Progenitor cell of endocrine pancreas (in vitro differentiated cells): ENCODE measurements at regions not wholly inside any gene's neighbourhood (a gene's known extent, or its start where the extent isn't known, plus 50 kb on each side); places are given as distances from the start of the nearest gene placed in this dataset.
"Not testable (repeated sequence)": the region's sequence is repeated elsewhere in the genome, so short reads cannot be mapped to it uniquely, and the experiment has no call there.

ENCODE experiments used
- DNase-seq: peaks from one replicate; pipeline ENCODE4 v3.0.0; 2021; ENCODE audit warnings: low spot score; ENCODE audit not compliant: unreplicated experiment
- H3K27ac Mint-ChIP-seq: 2 replicates; pipeline ENCODE4 v1.8.0; 2021; ENCODE audit warnings: mild to moderate bottlenecking, moderate library complexity, mixed read lengths
- H3K27me3 Mint-ChIP-seq: 2 replicates; pipeline ENCODE4 v1.8.0; 2021; ENCODE audit warnings: mixed read lengths
- H3K36me3 Mint-ChIP-seq: 2 replicates; pipeline ENCODE4 v1.8.0; 2022; ENCODE audit warnings: mixed read lengths; ENCODE audit not compliant: insufficient read depth
- H3K4me1 Mint-ChIP-seq: 2 replicates; pipeline ENCODE4 v1.8.0; 2021; ENCODE audit warnings: low read depth, mixed read lengths
- H3K4me3 Mint-ChIP-seq: 2 replicates; pipeline ENCODE4 v1.8.0; 2021; ENCODE audit warnings: low read depth, mild to moderate bottlenecking, moderate library complexity, mixed read lengths
- H3K9me3 Mint-ChIP-seq: 2 replicates; pipeline ENCODE4 v1.8.0; 2021; ENCODE audit warnings: low read depth, mixed read lengths
- CTCF ChIP-seq: fragments of 200-600 bp; sonication (generic); IDR thresholded peaks from one replicate; pipeline ENCODE4 v1.5.0; 2021; ENCODE audit warnings: antibody characterized with exemption, mild to moderate bottlenecking; ENCODE audit not compliant: unreplicated experiment

DNA sequence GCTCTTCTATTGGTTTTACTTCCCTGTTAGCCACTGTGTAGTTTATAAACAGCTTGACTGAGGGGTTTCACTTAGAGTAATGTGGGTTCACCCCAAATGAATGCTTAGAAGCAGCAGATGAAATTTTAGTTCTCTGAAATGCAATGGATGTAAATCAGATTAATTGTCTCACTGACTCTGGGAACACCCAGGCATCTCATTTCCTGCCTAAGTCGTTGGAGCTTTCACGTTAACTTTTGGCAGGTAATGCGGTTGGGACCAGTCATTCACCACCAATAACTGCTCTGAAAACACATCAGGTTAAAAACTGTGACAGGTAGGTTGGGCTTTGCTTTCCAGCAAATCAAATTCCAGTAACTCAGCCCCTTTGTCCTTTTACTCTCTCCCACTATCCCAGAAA, 775.4 kb downstream of the NTRK3 start:
- Mint-ChIP-seq H3K27ac (no peak overlapping the region), H3K9me3 (no peaks in the 10 kb centered on the region), H3K36me3 (no peaks in the 10 kb centered on the region), H3K4me1 (peaks cover 10% of the 10 kb centered on the region), H3K4me3 (no peak overlapping the region), H3K27me3 (peaks cover 5% of the 10 kb centered on the region)
- no peak for DNase-seq
- no peak for TF ChIP-seq CTCF

GRCh38 chr15:87478687-87479072, 777.9 kb downstream of the NTRK3 start:
- no peak overlapping the region for H3K27ac Mint-ChIP-seq
- peaks cover 10% of the 10 kb centered on the region for H3K4me1 Mint-ChIP-seq
- no peak for DNase-seq
- H3K4me3 Mint-ChIP-seq: no peak overlapping the region
- H3K9me3 Mint-ChIP-seq: no peaks in the 10 kb centered on the region
- peaks cover 5% of the 10 kb centered on the region for H3K27me3 Mint-ChIP-seq
- no peak for TF ChIP-seq CTCF
- no peaks in the 10 kb centered on the region for H3K36me3 Mint-ChIP-seq

- Mint-ChIP-seq H3K4me1 (peaks cover 10% of the 10 kb centered on the region), H3K4me3 (no peak overlapping the region), H3K27me3 (peaks cover 2% of the 10 kb centered on the region), H3K27ac (peak overlapping the region; percentile 20), H3K9me3 (no peaks in the 10 kb centered on the region), H3K36me3 (no peaks in the 10 kb centered on the region)
- DNase-seq: no peak
- peak; percentile 43 for TF ChIP-seq CTCF
Measured at GRCh38 chr15:87477737-87478686, 778.5 kb downstream of the NTRK3 start.

- H3K4me3 Mint-ChIP-seq: no peak overlapping the region
Measured at GRCh38 chr15:87477026-87477425, 779.5 kb downstream of the NTRK3 start.

GRCh38 chr15:87470923-87471322, 785.6 kb downstream of the NTRK3 start:
- no peak for TF ChIP-seq CTCF
- no peak overlapping the region for H3K4me3 Mint-ChIP-seq
- no peak for DNase-seq
- peaks cover 9% of the 10 kb centered on the region for H3K9me3 Mint-ChIP-seq
- no peaks in the 10 kb centered on the region for H3K27me3 Mint-ChIP-seq
- no peaks in the 10 kb centered on the region for H3K36me3 Mint-ChIP-seq
- H3K27ac Mint-ChIP-seq: no peak overlapping the region
- H3K4me1 Mint-ChIP-seq: no peaks in the 10 kb centered on the region

More at GRCh38 chr15:87477026-87477425, 779.5 kb downstream of the NTRK3 start:
- TF ChIP-seq CTCF: no peak
- H3K4me1 Mint-ChIP-seq: peaks cover 10% of the 10 kb centered on the region
- H3K27me3 Mint-ChIP-seq: peaks cover 2% of the 10 kb centered on the region
- H3K27ac Mint-ChIP-seq: no peak overlapping the region
- H3K9me3 Mint-ChIP-seq: no peaks in the 10 kb centered on the region
- no peaks in the 10 kb centered on the region for H3K36me3 Mint-ChIP-seq
- DNase-seq: no peak

- not testable (repeated sequence) for H3K36me3 Mint-ChIP-seq, H3K4me1 Mint-ChIP-seq, H3K9me3 Mint-ChIP-seq, DNase-seq, H3K4me3 Mint-ChIP-seq, H3K27ac Mint-ChIP-seq
- peaks cover 28% of the 10 kb centered on the region for H3K27me3 Mint-ChIP-seq
Measured at GRCh38 chr15:87463956-87464355, 792.6 kb downstream of the NTRK3 start.
